H9 (cell line): ENCODE measurements at regions not wholly inside any gene's neighbourhood (a gene's known extent, or its start where the extent isn't known, plus 50 kb on each side); places are given as distances from the start of the nearest gene placed in this dataset.

ENCODE experiments used
- DNase-seq: peaks from one replicate; pipeline ENCODE4 v3.0.0-alpha.2; 2017
- H2AFZ ChIP-seq: one replicate; pipeline ENCODE4 v1.6.1; 2013; ENCODE audit warnings: mild to moderate bottlenecking, low read length, control low read depth, moderate library complexity
- H2AK5ac ChIP-seq: 2 replicates; pipeline ENCODE4 v1.6.1; 2013; ENCODE audit warnings: low read length, control low read depth, mixed read lengths; ENCODE audit not compliant: insufficient read length
- H2BK120ac ChIP-seq: one replicate; pipeline ENCODE4 v1.6.1; 2013; ENCODE audit warnings: low read depth, mild to moderate bottlenecking, low read length, control low read depth, inconsistent platforms; ENCODE audit not compliant: poor library complexity, severe bottlenecking
- H2BK12ac ChIP-seq: 2 replicates; pipeline ENCODE4 v1.6.1; 2013; ENCODE audit warnings: low read length, control low read depth, mixed read lengths, low read depth; ENCODE audit not compliant: insufficient read length
- H2BK15ac ChIP-seq: 2 replicates; pipeline ENCODE4 v1.6.1; 2013; ENCODE audit warnings: low read depth, low read length, control low read depth
- H2BK20ac ChIP-seq: one replicate; pipeline ENCODE4 v1.6.1; 2013; ENCODE audit warnings: low read depth, mild to moderate bottlenecking, low read length, control low read depth, inconsistent platforms; ENCODE audit not compliant: poor library complexity, severe bottlenecking
- H2BK5ac ChIP-seq: 2 replicates; pipeline ENCODE4 v1.6.1; 2013; ENCODE audit warnings: low read length, control low read depth, mixed read lengths; ENCODE audit not compliant: insufficient read length
- H3K14ac ChIP-seq: 2 replicates; pipeline ENCODE4 v1.6.1; 2013; ENCODE audit warnings: low read length, control low read depth; ENCODE audit not compliant: insufficient read depth
- H3K18ac ChIP-seq: 2 replicates; pipeline ENCODE4 v1.6.1; 2013; ENCODE audit warnings: low read depth, mild to moderate bottlenecking, mixed read lengths, low read length, control low read depth; ENCODE audit not compliant: insufficient read length
- H3K23ac ChIP-seq: 2 replicates; pipeline ENCODE4 v1.6.1; 2013; ENCODE audit warnings: low read length, control low read depth, mixed read lengths, low read depth; ENCODE audit not compliant: insufficient read length
- H3K23me2 ChIP-seq: 2 replicates; pipeline ENCODE4 v1.6.1; 2013; ENCODE audit warnings: low read depth, mild to moderate bottlenecking, mixed read lengths, low read length, control low read depth; ENCODE audit not compliant: insufficient read length, poor library complexity, severe bottlenecking
- H3K27ac ChIP-seq: 2 replicates; pipeline ENCODE4 v1.5.1; 2013; ENCODE audit warnings: low read length, control low read depth, mixed read lengths, low read depth; ENCODE audit not compliant: insufficient read length
- H3K27me3 ChIP-seq: 2 replicates; pipeline ENCODE4 v1.6.1; 2013; ENCODE audit warnings: low read length, control low read depth, inconsistent platforms; ENCODE audit not compliant: insufficient read depth
- H3K4ac ChIP-seq: 2 replicates; pipeline ENCODE4 v1.6.1; 2013; ENCODE audit warnings: low read depth, mild to moderate bottlenecking, control low read depth, inconsistent platforms, low read length, moderate library complexity
- H3K4me1 ChIP-seq: 2 replicates; pipeline ENCODE4 v1.6.1; 2013; ENCODE audit warnings: low read length, control low read depth, inconsistent platforms; ENCODE audit not compliant: insufficient read depth
- H3K4me2 ChIP-seq: 2 replicates; pipeline ENCODE4 v1.6.1; 2013; ENCODE audit warnings: low read length, control low read depth, mixed read lengths; ENCODE audit not compliant: insufficient read length, insufficient read depth
- H3K56ac ChIP-seq: 2 replicates; pipeline ENCODE4 v1.6.1; 2013; ENCODE audit warnings: low read depth, mild to moderate bottlenecking, mixed read lengths, low read length, control low read depth; ENCODE audit not compliant: insufficient read length
- H3K79me1 ChIP-seq: 2 replicates; pipeline ENCODE4 v1.6.1; 2013; ENCODE audit warnings: low read depth, mild to moderate bottlenecking, moderate library complexity, low read length, control low read depth, inconsistent platforms; ENCODE audit not compliant: insufficient read depth, poor library complexity, severe bottlenecking
- H3K79me2 ChIP-seq: 2 replicates; pipeline ENCODE4 v1.6.1; 2013; ENCODE audit warnings: low read length, control low read depth, inconsistent platforms; ENCODE audit not compliant: insufficient read depth
- H3K9ac ChIP-seq: 2 replicates; pipeline ENCODE4 v1.6.1; 2013; ENCODE audit warnings: low read length, control low read depth, mixed read lengths; ENCODE audit not compliant: insufficient read length; ENCODE audit errors: extremely low read depth
- H3K9me3 ChIP-seq: one replicate; pipeline ENCODE4 v1.6.1; 2013; ENCODE audit warnings: low read depth, low read length, inconsistent platforms; ENCODE audit not compliant: control insufficient read depth
- H3T11ph ChIP-seq: one replicate; pipeline ENCODE4 v1.6.1; 2013; ENCODE audit warnings: mild to moderate bottlenecking, low read length, control low read depth, inconsistent platforms
- H4K20me1 ChIP-seq: one replicate; pipeline ENCODE4 v1.6.1; 2013; ENCODE audit not compliant: control insufficient read depth, insufficient read length, insufficient read depth
- H4K5ac ChIP-seq: 2 replicates; pipeline ENCODE4 v1.6.1; 2013; ENCODE audit warnings: low read depth, mild to moderate bottlenecking, mixed read lengths, low read length, control low read depth; ENCODE audit not compliant: insufficient read length
- H4K8ac ChIP-seq: replicated peaks from 2 replicates; pipeline ENCODE4 v1.6.1; 2013; ENCODE audit warnings: low read length, control low read depth, mixed read lengths, low read depth; ENCODE audit not compliant: insufficient read length
- H4K91ac ChIP-seq: 2 replicates; pipeline ENCODE4 v1.6.1; 2013; ENCODE audit warnings: low read depth, mild to moderate bottlenecking, moderate library complexity, mixed read lengths, low read length, control low read depth; ENCODE audit not compliant: insufficient read length
- H3K27ac Mint-ChIP-seq, 3 experiments: 2 replicates in 2 of 3; 3 replicates in 1 of 3; pipeline ENCODE4 v1.8.0; 2020 to 2021; ENCODE audit warnings: mixed read lengths in 3 of 3, mild to moderate bottlenecking in 1 of 3, moderate library complexity in 1 of 3
- H3K27me3 Mint-ChIP-seq: 2 replicates; pipeline ENCODE4 v1.8.0; 2021; ENCODE audit warnings: low read depth, mild to moderate bottlenecking, moderate library complexity, mixed read lengths
- H3K36me3 Mint-ChIP-seq, 3 experiments: 2 replicates in 2 of 3; 3 replicates in 1 of 3; pipeline ENCODE4 v1.8.0; 2020 to 2021; ENCODE audit warnings: low read depth in 3 of 3, mixed read lengths in 3 of 3; ENCODE audit not compliant: insufficient read depth in 1 of 3
- H3K4me1 Mint-ChIP-seq, 2 experiments: 2 replicates each; pipeline ENCODE4 v1.8.0; 2020; ENCODE audit warnings: mixed read lengths in 2 of 2
- H3K4me3 Mint-ChIP-seq, 2 experiments: 2 replicates in 1 of 2; 3 replicates in 1 of 2; pipeline ENCODE4 v1.8.0; 2020 to 2021; ENCODE audit warnings: mild to moderate bottlenecking in 2 of 2, mixed read lengths in 2 of 2, moderate library complexity in 1 of 2
- H3K9me3 Mint-ChIP-seq, 2 experiments: 2 replicates in 1 of 2; 3 replicates in 1 of 2; pipeline ENCODE4 v1.8.0; 2020; ENCODE audit warnings: mild to moderate bottlenecking in 2 of 2, mixed read lengths in 2 of 2, moderate library complexity in 1 of 2
- CTCF ChIP-seq: fragments of 200-600 bp; sonication (generic); conservative IDR thresholded peaks from 3 replicates; pipeline ENCODE4 v1.8.0; 2021; ENCODE audit warnings: antibody characterized with exemption, mild to moderate bottlenecking
- WGBS: extraction: QIAGEN DNeasy Blood & Tissue Kit; methylation state at CpG from one replicate; pipeline ENCODE4 v1.1.7; 2013; ENCODE audit warnings: missing lambda C conversion rate, low lambda C conversion rate, mixed read lengths; ENCODE audit not compliant: insufficient read length; ENCODE audit errors: extremely low coverage; 5-methylcytosine and 5-hydroxymethylcytosine counted together

GRCh38 chr5:58403822-58404433 is 56.0 kb downstream of the PLK2 start:
- no peak overlapping the region for H3K27ac ChIP-seq

More at GRCh38 chr5:58403822-58404433, 56.0 kb downstream of the PLK2 start:
- H4K5ac ChIP-seq: no peak overlapping the region
- no peak for TF ChIP-seq CTCF
- H3K79me1 ChIP-seq: no peaks in the 10 kb centered on the region
- no peak overlapping the region for H2BK15ac ChIP-seq
- no peaks in the 10 kb centered on the region for H3K27me3 ChIP-seq
- no peak overlapping the region for H3K23ac ChIP-seq
- H3K4me2 ChIP-seq: no peak overlapping the region
- no peaks in the 10 kb centered on the region for H3K79me2 ChIP-seq
- Mint-ChIP-seq H3K4me1 (peaks cover 33 to 43% of the 10 kb centered on the region in 2 experiments), H3K36me3 (no peaks in the 10 kb centered on the region), H3K4me3 (no peak overlapping the region), H3K27ac (no peak overlapping the region), H3K27me3 (no peaks in the 10 kb centered on the region; the same call in 1 of the 2 replicates), H3K9me3 (no peaks in the 10 kb centered on the region; a peak in 1 of 5 replicates)
- no CpG with 5 or more reads among the region's 5 CpGs for WGBS
- no peak overlapping the region for H3K56ac ChIP-seq
- no peak overlapping the region for H3K4ac ChIP-seq
- no peak overlapping the region for H2BK120ac ChIP-seq
- H3K23me2 ChIP-seq: no peaks in the 10 kb centered on the region
- no peaks in the 10 kb centered on the region for H3K9me3 ChIP-seq
- no peak overlapping the region for H4K8ac ChIP-seq
- H4K20me1 ChIP-seq: no peaks in the 10 kb centered on the region
- H4K91ac ChIP-seq: no peak overlapping the region
- DNase-seq: no peak
- H2AFZ ChIP-seq: no peak overlapping the region
- H2BK5ac ChIP-seq: no peak overlapping the region
- H3K9ac ChIP-seq: no peak overlapping the region
- H2BK20ac ChIP-seq: no peak overlapping the region
- H3K4me1 ChIP-seq: peaks cover 21% of the 10 kb centered on the region
- no peak overlapping the region for H3K14ac ChIP-seq
- no peak overlapping the region for H2AK5ac ChIP-seq
- no peak overlapping the region for H3T11ph ChIP-seq
- H3K18ac ChIP-seq: no peak overlapping the region
- H2BK12ac ChIP-seq: no peak overlapping the region
